NOMO-1 treated with DMSO at 0.1 percent for 48 hours (cell line): ENCODE measurements at regions not wholly inside any gene's neighbourhood (a gene's known extent, or its start where the extent isn't known, plus 50 kb on each side); places are given as distances from the start of the nearest gene placed in this dataset.

Source experiments
- DNase-seq: peaks from one replicate; lab custom pipeline; 2025; ENCODE audit not compliant: unreplicated experiment; lab: John Stamatoyannopoulos, UW

DNA sequence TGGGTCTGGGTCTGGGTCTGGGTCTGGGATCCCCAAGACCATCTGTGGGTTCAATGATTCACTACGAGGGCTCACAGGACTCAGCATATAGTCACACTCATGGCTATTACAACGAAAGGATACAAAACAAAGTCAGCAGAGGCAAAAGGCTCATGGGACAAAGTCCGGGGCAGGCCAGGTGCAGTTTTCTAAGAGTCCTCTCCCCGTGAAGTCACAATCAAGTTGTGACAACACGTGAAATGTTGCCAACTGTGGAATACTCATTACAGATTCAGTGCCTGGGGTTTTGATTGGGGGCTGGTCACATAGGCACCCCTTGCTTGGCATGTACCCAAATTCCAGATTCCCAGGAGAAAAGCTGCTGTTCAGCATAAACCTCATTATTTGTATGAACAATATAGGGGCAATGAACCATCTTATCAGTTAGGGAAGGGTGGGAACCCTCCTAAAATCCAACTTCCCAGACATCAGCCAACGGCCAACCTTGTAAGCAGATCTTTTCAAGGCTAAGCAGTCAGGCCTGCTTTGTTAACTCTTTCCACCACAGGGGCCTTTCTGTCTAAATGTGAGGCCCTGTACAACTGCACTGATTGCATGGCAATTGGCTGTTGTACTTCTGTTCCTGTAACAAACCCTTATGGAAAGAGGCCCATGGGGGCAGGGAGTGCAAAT lies 58.2 kb upstream of the DIPK2B start:
- no peak for DNase-seq
